Right cardiac atrium (tissue), 5 donors: ENCODE measurements at regions not wholly inside any gene's neighbourhood (a gene's known extent, or its start where the extent isn't known, plus 50 kb on each side); places are given as distances from the start of the nearest gene placed in this dataset.
"Not testable (repeated sequence)": the region's sequence is repeated elsewhere in the genome, so short reads cannot be mapped to it uniquely, and the experiment has no call there.

Experiments
- ATAC-seq, 2 donors: fragments of 200-7000 bp; cut with Tn5 transposase; one replicate each; pipeline versions ENCODE4 v1.8.0 to v1.9.1; 2020; ENCODE audit warnings: moderate library complexity in 2 of 2, mild to moderate bottlenecking in 1 of 2
- DNase-seq, 3 donors: peaks; one replicate each; pipeline ENCODE4 v3.0.0-alpha.2; 2020
- H3K27ac ChIP-seq: one replicate; pipeline ENCODE4 v1.5.1; 2013; ENCODE audit warnings: mild to moderate bottlenecking, low read length, control low read depth, moderate library complexity
- H3K27me3 ChIP-seq: one replicate; pipeline ENCODE4 v1.6.1; 2013; ENCODE audit not compliant: control insufficient read depth, insufficient read depth
- H3K4me1 ChIP-seq: one replicate; pipeline ENCODE4 v1.6.1; 2013; ENCODE audit warnings: low read length; ENCODE audit not compliant: control insufficient read depth, insufficient read depth
- H3K4me3 ChIP-seq: one replicate; pipeline ENCODE4 v1.5.1; 2013; ENCODE audit warnings: low read length, control low read depth
- H3K9me3 ChIP-seq: one replicate; pipeline ENCODE4 v1.6.1; 2013; ENCODE audit warnings: low read length; ENCODE audit not compliant: control insufficient read depth
- WGBS: extraction: QIAGEN DNeasy Blood & Tissue Kit; methylation state at CpG from one replicate; pipeline ENCODE4 v1.1.7; 2013; 5-methylcytosine and 5-hydroxymethylcytosine counted together
- intact Hi-C, 4 donors: fragments of 100-400 bp; cut with DNase I; formaldehyde crosslinking; loops; one replicate each; pipeline versions ENCODE4 v1.11.0 to v1.14.0; 2022 to 2023
- donor health status: healthy with polysubstance abuse.
- donor health status: DM: no; HTN: yes; CAD: no.
- donor health status: DM: no; HTN: no; CAD: no.
- donor health status: DM: no; HTN: yes; CAD: no; lungs with severe emphysema.
- donor health status: DM: yes; HTN: yes; CAD: no.

- intact Hi-C loops: no loop called here
- no peak for DNase-seq
- H3K4me3 ChIP-seq: no peak overlapping the region
- H3K27me3 ChIP-seq: no peaks in the 10 kb centered on the region
- H3K9me3 ChIP-seq: no peaks in the 10 kb centered on the region
- no peak overlapping the region for H3K27ac ChIP-seq
- 94% methylated on average over 2 of the region's 2 CpGs for WGBS
- H3K4me1 ChIP-seq: no peaks in the 10 kb centered on the region
- no peak for ATAC-seq
Observed at GRCh38 chr5:53250201-53250550, 140.6 kb upstream of the MOCS2 start.

GRCh38 chr5:53253421-53253871 is 143.9 kb upstream of the MOCS2 start:
- Histone ChIP-seq H3K27me3 (no peaks in the 10 kb centered on the region), H3K9me3 (no peaks in the 10 kb centered on the region), H3K4me1 (no peaks in the 10 kb centered on the region), H3K4me3 (no peak overlapping the region), H3K27ac (no peak overlapping the region)
- no peak for ATAC-seq
- intact Hi-C loops: no loop called here
- DNase-seq: no peak
- WGBS: 65% methylated on average over 2 of the region's 2 CpGs

GRCh38 chr5:53256746-53257145 is 147.2 kb upstream of the MOCS2 start:
- Histone ChIP-seq H3K9me3 (no peaks in the 10 kb centered on the region), H3K27ac (no peak overlapping the region), H3K4me1 (no peaks in the 10 kb centered on the region), H3K27me3 (no peaks in the 10 kb centered on the region), H3K4me3 (no peak overlapping the region)
- peak; percentile 43 to 55 for ATAC-seq
- DNase-seq: no peak
- intact Hi-C loops: no loop called here
- 52% methylated on average over 5 of the region's 5 CpGs for WGBS

- Histone ChIP-seq H3K4me1 (no peaks in the 10 kb centered on the region), H3K27ac (no peak overlapping the region), H3K27me3 (no peaks in the 10 kb centered on the region), H3K4me3 (no peak overlapping the region), H3K9me3 (no peaks in the 10 kb centered on the region)
- intact Hi-C loops: no loop called here
- WGBS: 92% methylated on average over 2 of the region's 2 CpGs
- no peak for DNase-seq
- no peak for ATAC-seq
Observed at GRCh38 chr5:53257806-53258373, 148.3 kb upstream of the MOCS2 start.

GRCh38 chr5:53259176-53259575 is 149.6 kb upstream of the MOCS2 start:
- no peak overlapping the region for H3K27ac ChIP-seq
- H3K4me1 ChIP-seq: no peaks in the 10 kb centered on the region
- no peaks in the 10 kb centered on the region for H3K27me3 ChIP-seq
- 92% methylated on average over 1 of the region's 1 CpG for WGBS
- intact Hi-C loops: no loop called here
- no peak for DNase-seq
- no peak overlapping the region for H3K4me3 ChIP-seq
- no peaks in the 10 kb centered on the region for H3K9me3 ChIP-seq
- no peak for ATAC-seq

- no peaks in the 10 kb centered on the region for H3K4me1 ChIP-seq
- H3K27ac ChIP-seq: no peak overlapping the region
- no peaks in the 10 kb centered on the region for H3K27me3 ChIP-seq
- intact Hi-C loops: loop anchor here in 1 of 4 donors (10.0 kb wide), 1 partner anchor 174 kb away; no protein-coding TSS in a partner anchor
- no peak overlapping the region for H3K4me3 ChIP-seq
- no peak for DNase-seq
- no peak for ATAC-seq
- 96% methylated on average over 1 of the region's 1 CpG for WGBS
- H3K9me3 ChIP-seq: no peaks in the 10 kb centered on the region
Observed at GRCh38 chr5:53260446-53260845, 150.9 kb upstream of the MOCS2 start.

GRCh38 chr5:53261245-53261644 is 151.7 kb upstream of the MOCS2 start:
- no peaks in the 10 kb centered on the region for H3K4me1 ChIP-seq
- ATAC-seq (no peak), DNase-seq (no peak)
- WGBS: 89% methylated on average over 3 of the region's 3 CpGs
- intact Hi-C loops: loop anchor here in 1 of 4 donors (10.0 kb wide), 1 partner anchor 174 kb away; no protein-coding TSS in a partner anchor
- H3K27me3 ChIP-seq: no peaks in the 10 kb centered on the region
- H3K4me3 ChIP-seq: no peak overlapping the region
- H3K9me3 ChIP-seq: no peaks in the 10 kb centered on the region
- no peak overlapping the region for H3K27ac ChIP-seq

- H3K27ac ChIP-seq: no peak overlapping the region
- no peaks in the 10 kb centered on the region for H3K4me1 ChIP-seq
- no peaks in the 10 kb centered on the region for H3K27me3 ChIP-seq
- intact Hi-C loops: loop anchor here in 1 of 4 donors (10.0 kb wide), 1 partner anchor 172 kb away; no protein-coding TSS in a partner anchor
- H3K4me3 ChIP-seq: no peak overlapping the region
- peak in 1 of 2 donors; percentile 56 for ATAC-seq
- peak in 2 of 3 donors; percentile 21 to 64 for DNase-seq
- WGBS: 77% methylated on average over 4 of the region's 4 CpGs
- H3K9me3 ChIP-seq: no peaks in the 10 kb centered on the region
Observed at GRCh38 chr5:53262348-53262970, 152.9 kb upstream of the MOCS2 start.

- Histone ChIP-seq H3K4me1 (no peaks in the 10 kb centered on the region), H3K9me3 (no peaks in the 10 kb centered on the region), H3K27me3 (no peaks in the 10 kb centered on the region), H3K4me3 (no peak overlapping the region), H3K27ac (no peak overlapping the region)
- DNase-seq: no peak
- intact Hi-C loops: loop anchor here in 1 of 4 donors (10.0 kb wide), 1 partner anchor 172 kb away; no protein-coding TSS in a partner anchor
- no peak for ATAC-seq
- WGBS: 91% methylated on average over 1 of the region's 1 CpG
Observed at GRCh38 chr5:53263151-53263550, 153.6 kb upstream of the MOCS2 start.

GRCh38 chr5:53265043-53265442 is 155.5 kb upstream of the MOCS2 start:
- no peak for ATAC-seq
- H3K9me3 ChIP-seq: no peaks in the 10 kb centered on the region
- no peak overlapping the region for H3K4me3 ChIP-seq
- intact Hi-C loops: loop anchor here in 1 of 4 donors (10.0 kb wide), 1 partner anchor 170 kb away; no protein-coding TSS in a partner anchor
- WGBS: 51% methylated on average over 2 of the region's 2 CpGs
- H3K4me1 ChIP-seq: no peaks in the 10 kb centered on the region
- no peak overlapping the region for H3K27ac ChIP-seq
- no peak for DNase-seq
- H3K27me3 ChIP-seq: no peaks in the 10 kb centered on the region

- intact Hi-C loops: loop anchor here in 1 of 4 donors (10.0 kb wide), 1 partner anchor 167 kb away; no protein-coding TSS in a partner anchor
- not testable (repeated sequence) for H3K27me3 ChIP-seq, DNase-seq, ATAC-seq, H3K4me3 ChIP-seq, H3K9me3 ChIP-seq, H3K27ac ChIP-seq, H3K4me1 ChIP-seq
- whole genome bisulfite sequencing: 84% methylated on average over 7 of the region's 7 CpGs
Observed at GRCh38 chr5:53268241-53268640, 158.7 kb upstream of the MOCS2 start.
